ENCODE measurements at regions not wholly inside any gene's neighbourhood (a gene's known extent, or its start where the extent isn't known, plus 50 kb on each side); places are given as distances from the start of the nearest gene placed in this dataset.
"Not testable (repeated sequence)": the region's sequence is repeated elsewhere in the genome, so short reads cannot be mapped to it uniquely, and the experiment has no call there.

GRCh38 chr12:19822476-19822875 lies 383.2 kb downstream of the AEBP2 start:
- BruUV-seq (replicated peaks): no TSS peak
- 3% methylated on average over 4 of the region's 4 CpGs for WGBS (ENCODE audit: insufficient coverage, low coverage, missing lambda C conversion rate)
- H3K79me2 ChIP-seq (ENCODE audit: control insufficient read depth, insufficient read depth, low read length): no peaks in the 10 kb centered on the region
- no peak overlapping the region for H3K4me2 ChIP-seq (ENCODE audit: insufficient read depth, low read length)
- FAIRE-seq (no peak), DNase-seq (ENCODE audit: extremely low read depth in 1 of 4, low spot score in 3 of 4) (no peak), ATAC-seq (no peak)
- H3K36me3 ChIP-seq (ENCODE audit: control insufficient read depth, insufficient read depth, low read length): no peaks in the 10 kb centered on the region
- POLR2A ChIA-PET: no interaction called here
- H3K9me3 ChIP-seq (replicated peaks; ENCODE audit: control insufficient read depth, insufficient read depth, low read depth, low read length): no peaks in the 10 kb centered on the region
- no peak overlapping the region for H3K27ac ChIP-seq (ENCODE audit: extremely low read depth, low read depth, low read length)
- no peaks in the 10 kb centered on the region for H3K9me1 ChIP-seq (ENCODE audit: control insufficient read depth, insufficient read depth, low read length)
- H2AFZ ChIP-seq (ENCODE audit: low read depth, low read length): no peak overlapping the region
- CTCF ChIA-PET (ENCODE audit: low intra/inter-chr PET ratio): no interaction called here
- in situ Hi-C loops (cut with MboI): no loop called here
- H3K4me3 ChIP-seq: no peak overlapping the region
- intact Hi-C loops (cut with micrococcal nuclease): no loop called here
- no peak overlapping the region for H3K9ac ChIP-seq (ENCODE audit: insufficient read depth in 1 of 2, low read depth in 2 of 2, low read length in 2 of 2)
- no peaks in the 10 kb centered on the region for H3K4me1 ChIP-seq (replicated peaks in 1 of 2; ENCODE audit: control insufficient read depth in 2 of 2, insufficient read depth in 2 of 2, low read length in 2 of 2)
- H3K27me3 ChIP-seq (ENCODE audit: control insufficient read depth in 2 of 2, insufficient read depth in 2 of 2, low read length in 2 of 2): no peaks in the 10 kb centered on the region
- no peaks in the 10 kb centered on the region for H4K20me1 ChIP-seq (replicated peaks; ENCODE audit: control insufficient read depth, insufficient read depth, low read length)
- TF ChIP-seq ZNF699 (CRISPR knock-in tag; IDR thresholded peaks at IDR 0.05; ENCODE audit: insufficient replicate concordance): no peak
- no peak for TF ChIP-seq ATF1 (CRISPR knock-in tag; IDR thresholded peaks at IDR 0.05)
- no peak for TF ChIP-seq ATF1 (tag; IDR thresholded peaks at IDR 0.05)
- no peak for TF ChIP-seq HDAC8 (tag; IDR thresholded peaks at IDR 0.05)
- no peak for TF ChIP-seq MAFK (IDR thresholded peaks at IDR 0.05; ENCODE audit: low read length)
- TF ChIP-seq ZBTB49 (CRISPR knock-in tag; IDR thresholded peaks at IDR 0.05; ENCODE audit: borderline replicate concordance): no peak
- no peak for TF ChIP-seq MEF2D (tag; conservative IDR thresholded peaks at IDR 0.05; ENCODE audit: low read depth)
- no peak for TF ChIP-seq CBX3 (IDR thresholded peaks at IDR 0.05; ENCODE audit: borderline replicate concordance in 1 of 2, low read length in 2 of 2)
- TF ChIP-seq SMAD4 (CRISPR knock-in tag; conservative IDR thresholded peaks at IDR 0.05): no peak
- TF ChIP-seq ZKSCAN3 (CRISPR knock-in tag; IDR thresholded peaks at IDR 0.05): no peak
- no peak for TF ChIP-seq ADNP (tag; IDR thresholded peaks at IDR 0.05)

DNA sequence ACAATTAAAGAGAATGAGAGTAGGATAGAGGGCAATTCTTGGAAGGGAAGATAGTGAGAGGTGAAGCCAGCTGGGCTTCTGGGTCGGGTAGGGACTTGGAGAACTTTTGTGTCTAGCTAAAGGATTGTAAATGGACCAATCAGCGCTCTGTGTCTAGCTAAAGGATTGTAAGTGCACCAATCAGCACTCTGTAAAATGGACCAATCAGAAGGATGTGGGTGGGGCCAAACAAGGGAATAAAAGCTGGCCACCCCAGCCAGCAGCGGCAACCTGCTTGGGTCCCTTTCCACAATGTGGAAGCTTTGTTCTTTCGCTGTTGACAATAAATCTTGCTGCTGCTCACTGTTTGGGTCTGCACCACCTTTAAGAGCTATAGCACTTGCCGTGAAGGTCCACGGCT lies 384.0 kb downstream of the AEBP2 start:
- H4K20me1 ChIP-seq (replicated peaks; ENCODE audit: control insufficient read depth, insufficient read depth, low read length); H3K4me3 ChIP-seq; H3K36me3 ChIP-seq (ENCODE audit: control insufficient read depth, insufficient read depth, low read length); H3K79me2 ChIP-seq (ENCODE audit: control insufficient read depth, insufficient read depth, low read length); CTCF ChIA-PET (ENCODE audit: low intra/inter-chr PET ratio); FAIRE-seq; DNase-seq (ENCODE audit: extremely low read depth in 1 of 4, low spot score in 3 of 4); ATAC-seq; H3K9ac ChIP-seq (ENCODE audit: insufficient read depth in 1 of 2, low read depth in 2 of 2, low read length in 2 of 2); in situ Hi-C loops (cut with MboI); H3K4me2 ChIP-seq (ENCODE audit: insufficient read depth, low read length); BruUV-seq (replicated peaks); H3K9me3 ChIP-seq (replicated peaks; ENCODE audit: control insufficient read depth, insufficient read depth, low read depth, low read length); POLR2A ChIA-PET; intact Hi-C loops (cut with micrococcal nuclease); H2AFZ ChIP-seq (ENCODE audit: low read depth, low read length); H3K4me1 ChIP-seq (replicated peaks in 1 of 2; ENCODE audit: control insufficient read depth in 2 of 2, insufficient read depth in 2 of 2, low read length in 2 of 2); H3K27me3 ChIP-seq (ENCODE audit: control insufficient read depth in 2 of 2, insufficient read depth in 2 of 2, low read length in 2 of 2); H3K27ac ChIP-seq (ENCODE audit: extremely low read depth, low read depth, low read length); H3K9me1 ChIP-seq (ENCODE audit: control insufficient read depth, insufficient read depth, low read length): not testable (repeated sequence)
- 0% methylated on average over 5 of the region's 6 CpGs for WGBS (ENCODE audit: insufficient coverage, low coverage, missing lambda C conversion rate)

All from K562 (cell line).